OCI-LY7 (cell line): ENCODE measurements at regions not wholly inside any gene's neighbourhood (a gene's known extent, or its start where the extent isn't known, plus 50 kb on each side); places are given as distances from the start of the nearest gene placed in this dataset.

Experiments
- BruUV-seq: library from RNA; stranded (reverse); fragments of 400-500 nt; replicated peaks from 2 replicates; lab custom pipeline; 2021; lab: Mats Ljungman, UMichigan
- CTCF ChIA-PET: fragments of 300-600 bp; sonication (Branson Sonifier 250); formaldehyde crosslinking; loops from one replicate; lab custom pipeline; 2022; ENCODE audit warnings: antibody characterized with exemption; ENCODE audit not compliant: unreplicated experiment; lab: Charles Lee
- POLR2A ChIA-PET: fragments of 300-600 bp; sonication (Branson Sonifier 250); formaldehyde crosslinking; loops from one replicate; lab custom pipeline; 2022; ENCODE audit warnings: antibody characterized with exemption; lab: Charles Lee
- DNase-seq: peaks from one replicate; pipeline ENCODE4 v3.0.0-alpha.2; 2015; ENCODE audit warnings: low spot score
- H2AFZ ChIP-seq: fragments of 200-600 bp; sonication (generic), shearing (Covaris generic); 2 replicates; pipeline ENCODE4 v1.6.1; 2014; ENCODE audit warnings: mild to moderate bottlenecking, antibody characterized with exemption, low read length, moderate library complexity
- H3K27ac ChIP-seq: fragments of 200-600 bp; sonication (generic); 2 replicates; pipeline ENCODE4 v1.5.1; 2014; ENCODE audit warnings: mixed run types, low read depth, mild to moderate bottlenecking, moderate library complexity, low read length, inconsistent platforms; ENCODE audit not compliant: poor library complexity, severe bottlenecking
- H3K36me3 ChIP-seq: fragments of 200-600 bp; sonication (generic); 2 replicates; pipeline ENCODE4 v1.6.1; 2014; ENCODE audit warnings: mild to moderate bottlenecking, antibody characterized with exemption, low read length, moderate library complexity, mixed read lengths; ENCODE audit not compliant: insufficient read depth
- H3K4me1 ChIP-seq: fragments of 200-600 bp; sonication (generic); 2 replicates; pipeline ENCODE4 v1.5.1; 2014; ENCODE audit warnings: mild to moderate bottlenecking, low read length; ENCODE audit not compliant: insufficient read depth, poor library complexity, severe bottlenecking
- H3K4me2 ChIP-seq: fragments of 200-600 bp; sonication (generic); 2 replicates; pipeline ENCODE4 v1.6.1; 2014; ENCODE audit warnings: mild to moderate bottlenecking, low read length
- H3K4me3 ChIP-seq: fragments of 200-600 bp; sonication (generic); 2 replicates; pipeline ENCODE4 v1.5.1; 2014; ENCODE audit warnings: mild to moderate bottlenecking, low read depth, low read length; ENCODE audit not compliant: poor library complexity, severe bottlenecking
- H3K79me2 ChIP-seq: fragments of 200-600 bp; sonication (generic); 2 replicates; pipeline ENCODE4 v1.6.1; 2016; ENCODE audit warnings: low read depth, mild to moderate bottlenecking, low read length, moderate library complexity, mixed read lengths; ENCODE audit not compliant: insufficient read depth
- H3K9me2 ChIP-seq: fragments of 200-600 bp; sonication (generic); 2 replicates; pipeline ENCODE4 v1.6.1; 2016; ENCODE audit warnings: mild to moderate bottlenecking, low read length, mixed read lengths; ENCODE audit not compliant: insufficient read depth
- H3K9me3 ChIP-seq: fragments of 200-600 bp; sonication (generic); 2 replicates; pipeline ENCODE4 v1.6.1; 2014; ENCODE audit warnings: mild to moderate bottlenecking, mixed run types, low read length, mixed read lengths
- H4K20me1 ChIP-seq: fragments of 200-600 bp; sonication (generic); 2 replicates; pipeline ENCODE4 v1.6.1; 2014; ENCODE audit warnings: mild to moderate bottlenecking, antibody characterized with exemption, low read length, moderate library complexity, mixed read lengths; ENCODE audit not compliant: insufficient read depth
- CTCF ChIP-seq: fragments of 200-600 bp; sonication (generic); conservative IDR thresholded peaks from 2 replicates; pipeline ENCODE4 v1.5.1; 2014; ENCODE audit warnings: mild to moderate bottlenecking, antibody characterized with exemption, low read length, moderate library complexity, mixed read lengths
- EZH2phosphoT487 ChIP-seq: fragments of 200-600 bp; sonication (generic); IDR thresholded peaks from 2 replicates; pipeline ENCODE4 v1.6.1; 2018; ENCODE audit warnings: low read depth, borderline replicate concordance, mild to moderate bottlenecking, mixed run types, antibody characterized with exemption, low read length, moderate library complexity, mixed read lengths
- intact Hi-C: fragments of 100-400 bp; cut with micrococcal nuclease; formaldehyde crosslinking; loops from one replicate; pipeline ENCODE4 v1.10.0; 2022; ENCODE audit not compliant: unreplicated experiment

DNA sequence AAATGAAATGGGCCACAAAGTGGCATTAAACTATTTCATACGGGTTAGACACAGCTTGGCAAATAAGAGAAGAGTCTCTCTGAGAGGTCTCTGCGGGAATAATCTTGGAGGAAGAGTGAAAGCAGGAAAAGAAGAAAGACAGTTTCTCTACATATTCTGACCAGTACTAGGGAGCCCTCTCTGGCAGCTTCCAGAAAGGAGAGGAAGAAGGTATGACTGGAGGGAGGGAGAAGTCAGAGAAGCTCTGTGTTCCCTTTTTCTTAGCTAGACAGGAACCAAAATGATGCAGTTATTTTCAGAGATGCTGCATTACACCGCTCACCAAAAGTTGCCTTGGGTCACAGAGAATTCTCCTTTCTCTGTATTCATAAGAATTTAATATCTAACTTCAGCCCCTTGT, 382.1 kb downstream of the KCNA4 start:
- Histone ChIP-seq H4K20me1 (no peaks in the 10 kb centered on the region), H3K4me3 (no peak overlapping the region), H2AFZ (no peak overlapping the region), H3K9me3 (no peaks in the 10 kb centered on the region), H3K27ac (no peak overlapping the region), H3K4me2 (no peak overlapping the region), H3K79me2 (no peaks in the 10 kb centered on the region), H3K4me1 (no peaks in the 10 kb centered on the region), H3K9me2 (no peaks in the 10 kb centered on the region), H3K36me3 (no peaks in the 10 kb centered on the region)
- POLR2A ChIA-PET: no interaction called here
- intact Hi-C loops: no loop called here
- BruUV-seq: no TSS peak
- DNase-seq: no peak
- TF ChIP-seq CTCF (no peak), EZH2phosphoT487 (no peak)
- CTCF ChIA-PET: no interaction called here

GRCh38 chr11:29634244-29634643, 382.6 kb downstream of the KCNA4 start:
- Histone ChIP-seq H3K27ac (no peak overlapping the region), H3K4me2 (no peak overlapping the region), H3K9me3 (no peaks in the 10 kb centered on the region), H3K4me1 (no peaks in the 10 kb centered on the region), H3K79me2 (no peaks in the 10 kb centered on the region), H3K9me2 (no peaks in the 10 kb centered on the region), H3K4me3 (no peak overlapping the region), H4K20me1 (no peaks in the 10 kb centered on the region), H2AFZ (no peak overlapping the region), H3K36me3 (no peaks in the 10 kb centered on the region)
- no TSS peak for BruUV-seq
- ChIA-PET CTCF (no interaction called here), POLR2A (no interaction called here)
- no peak for DNase-seq
- intact Hi-C loops: no loop called here
- 0 out of 2 replicates have a peak, but pooled peaks have one; percentile 17 for TF ChIP-seq CTCF
- no peak for TF ChIP-seq EZH2phosphoT487

GRCh38 chr11:29629286-29629685, 387.5 kb downstream of the KCNA4 start:
- no TSS peak for BruUV-seq
- intact Hi-C loops: no loop called here
- Histone ChIP-seq H3K9me2 (no peaks in the 10 kb centered on the region), H3K36me3 (no peaks in the 10 kb centered on the region), H3K4me3 (no peak overlapping the region), H2AFZ (no peak overlapping the region), H3K27ac (no peak overlapping the region), H3K4me2 (no peak overlapping the region), H4K20me1 (no peaks in the 10 kb centered on the region), H3K79me2 (no peaks in the 10 kb centered on the region), H3K4me1 (no peaks in the 10 kb centered on the region), H3K9me3 (no peaks in the 10 kb centered on the region)
- ChIA-PET POLR2A (no interaction called here), CTCF (no interaction called here)
- no peak for TF ChIP-seq CTCF
- TF ChIP-seq EZH2phosphoT487: no peak
- DNase-seq: no peak
